OCI-LY7 (cell line): ENCODE measurements at regions not wholly inside any gene's neighbourhood (a gene's known extent, or its start where the extent isn't known, plus 50 kb on each side); places are given as distances from the start of the nearest gene placed in this dataset.

ENCODE experiments used
- CTCF ChIP-seq: fragments of 200-600 bp; sonication (generic); conservative IDR thresholded peaks from 2 replicates; pipeline ENCODE4 v1.5.1; 2014; ENCODE audit warnings: mild to moderate bottlenecking, antibody characterized with exemption, low read length, moderate library complexity, mixed read lengths
- EZH2phosphoT487 ChIP-seq: fragments of 200-600 bp; sonication (generic); IDR thresholded peaks from 2 replicates; pipeline ENCODE4 v1.6.1; 2018; ENCODE audit warnings: low read depth, borderline replicate concordance, mild to moderate bottlenecking, mixed run types, antibody characterized with exemption, low read length, moderate library complexity, mixed read lengths

- TF ChIP-seq CTCF (no peak), EZH2phosphoT487 (no peak)
Measured at GRCh38 chr15:35851491-35851890, 305.5 kb upstream of the DPH6 start.
